SU-DHL-6 (cell line): ENCODE measurements at regions not wholly inside any gene's neighbourhood (a gene's known extent, or its start where the extent isn't known, plus 50 kb on each side); places are given as distances from the start of the nearest gene placed in this dataset.

Experiments
- H2AFZ ChIP-seq: fragments of 200-600 bp; sonication (generic); 2 replicates; pipeline ENCODE4 v1.6.1; 2014; ENCODE audit warnings: low read depth, mild to moderate bottlenecking, moderate library complexity, mixed read lengths, antibody characterized with exemption, low read length; ENCODE audit not compliant: severe bottlenecking
- H3F3A ChIP-seq: fragments of 200-600 bp; shearing (Covaris generic); 2 replicates; pipeline ENCODE4 v1.6.0; 2016; ENCODE audit warnings: antibody characterized with exemption, mild to moderate bottlenecking; ENCODE audit not compliant: insufficient read depth
- H3K27ac ChIP-seq: fragments of 200-600 bp; sonication (generic); 2 replicates; pipeline ENCODE4 v1.5.1; 2016; ENCODE audit warnings: low read depth, mild to moderate bottlenecking, low read length, moderate library complexity, mixed read lengths
- H3K27me3 ChIP-seq: fragments of 200-600 bp; sonication (generic), shearing (Covaris generic); 2 replicates; pipeline ENCODE4 v1.6.0; 2014; ENCODE audit warnings: mild to moderate bottlenecking, low read length
- H3K36me3 ChIP-seq: fragments of 200-600 bp; sonication (generic); 2 replicates; pipeline ENCODE4 v1.6.1; 2014; ENCODE audit warnings: mild to moderate bottlenecking, low read length, mixed read lengths
- H3K4me2 ChIP-seq: fragments of 300-600, 200-600 bp; shearing (Covaris generic), sonication (generic); 2 replicates; pipeline ENCODE4 v1.6.0; 2014; ENCODE audit warnings: low read length, low read depth, mild to moderate bottlenecking; ENCODE audit not compliant: poor library complexity, severe bottlenecking
- H3K4me3 ChIP-seq: fragments of 200-600 bp; sonication (generic); 2 replicates; pipeline ENCODE4 v1.5.1; 2014; ENCODE audit warnings: antibody characterized with exemption, low read length, mild to moderate bottlenecking, mixed read lengths; ENCODE audit not compliant: insufficient read depth, poor library complexity, severe bottlenecking
- H3K79me2 ChIP-seq: fragments of 200-600 bp; sonication (generic); 2 replicates; pipeline ENCODE4 v1.6.1; 2014; ENCODE audit warnings: mild to moderate bottlenecking, low read length, moderate library complexity; ENCODE audit not compliant: insufficient read depth
- H3K9ac ChIP-seq: fragments of 200-600 bp; sonication (generic); 2 replicates; pipeline ENCODE4 v1.7.0; 2014; ENCODE audit warnings: mild to moderate bottlenecking, low read length
- H3K9me2 ChIP-seq: fragments of 200-600 bp; sonication (generic); replicated peaks from 2 replicates; pipeline ENCODE4 v1.6.1; 2014; ENCODE audit warnings: low read length; ENCODE audit not compliant: insufficient read depth
- H3K9me3 ChIP-seq: fragments of 200-600 bp; sonication (generic); 2 replicates; pipeline ENCODE4 v1.6.1; 2014; ENCODE audit warnings: low read length, mixed read lengths; ENCODE audit not compliant: insufficient read depth
- H4K20me1 ChIP-seq: fragments of 200-600 bp; sonication (generic); 2 replicates; pipeline ENCODE4 v1.6.1; 2014; ENCODE audit warnings: low read depth, mild to moderate bottlenecking, antibody characterized with exemption, low read length, moderate library complexity, mixed read lengths
- EZH2phosphoT487 ChIP-seq: fragments of 200-600 bp; sonication (generic), shearing (Covaris generic); conservative IDR thresholded peaks from 2 replicates; pipeline ENCODE4 v1.6.1; 2018; ENCODE audit warnings: mild to moderate bottlenecking, antibody characterized with exemption, low read length, moderate library complexity, mixed read lengths
- TF ChIP-seq, protein P1 (sequence below): fragments of 200-600 bp; sonication (generic); IDR thresholded peaks from one replicate; pipeline ENCODE4 v1.5.1; 2017; ENCODE audit warnings: antibody characterized with exemption, mild to moderate bottlenecking, low read length, moderate library complexity; ENCODE audit not compliant: insufficient read depth, poor library complexity, severe bottlenecking

- Histone ChIP-seq H3K79me2 (no peaks in the 10 kb centered on the region), H3K36me3 (no peaks in the 10 kb centered on the region), H3K9me3 (no peaks in the 10 kb centered on the region), H4K20me1 (no peaks in the 10 kb centered on the region), H3K27ac (no peak overlapping the region), H3K27me3 (no peaks in the 10 kb centered on the region), H3K4me2 (no peak overlapping the region), H3K9me2 (no peaks in the 10 kb centered on the region), H3K9ac (no peak overlapping the region), H3K4me3 (no peak overlapping the region), H3F3A (no peaks in the 10 kb centered on the region), H2AFZ (no peak overlapping the region)
- TF ChIP-seq, protein P1, sequence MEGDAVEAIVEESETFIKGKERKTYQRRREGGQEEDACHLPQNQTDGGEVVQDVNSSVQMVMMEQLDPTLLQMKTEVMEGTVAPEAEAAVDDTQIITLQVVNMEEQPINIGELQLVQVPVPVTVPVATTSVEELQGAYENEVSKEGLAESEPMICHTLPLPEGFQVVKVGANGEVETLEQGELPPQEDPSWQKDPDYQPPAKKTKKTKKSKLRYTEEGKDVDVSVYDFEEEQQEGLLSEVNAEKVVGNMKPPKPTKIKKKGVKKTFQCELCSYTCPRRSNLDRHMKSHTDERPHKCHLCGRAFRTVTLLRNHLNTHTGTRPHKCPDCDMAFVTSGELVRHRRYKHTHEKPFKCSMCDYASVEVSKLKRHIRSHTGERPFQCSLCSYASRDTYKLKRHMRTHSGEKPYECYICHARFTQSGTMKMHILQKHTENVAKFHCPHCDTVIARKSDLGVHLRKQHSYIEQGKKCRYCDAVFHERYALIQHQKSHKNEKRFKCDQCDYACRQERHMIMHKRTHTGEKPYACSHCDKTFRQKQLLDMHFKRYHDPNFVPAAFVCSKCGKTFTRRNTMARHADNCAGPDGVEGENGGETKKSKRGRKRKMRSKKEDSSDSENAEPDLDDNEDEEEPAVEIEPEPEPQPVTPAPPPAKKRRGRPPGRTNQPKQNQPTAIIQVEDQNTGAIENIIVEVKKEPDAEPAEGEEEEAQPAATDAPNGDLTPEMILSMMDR = no peak
- TF ChIP-seq EZH2phosphoT487 = no peak
These were observed 179.0 kb downstream of the LPIN1 start for GRCh38 chr2:11925295-11926066.

DNA sequence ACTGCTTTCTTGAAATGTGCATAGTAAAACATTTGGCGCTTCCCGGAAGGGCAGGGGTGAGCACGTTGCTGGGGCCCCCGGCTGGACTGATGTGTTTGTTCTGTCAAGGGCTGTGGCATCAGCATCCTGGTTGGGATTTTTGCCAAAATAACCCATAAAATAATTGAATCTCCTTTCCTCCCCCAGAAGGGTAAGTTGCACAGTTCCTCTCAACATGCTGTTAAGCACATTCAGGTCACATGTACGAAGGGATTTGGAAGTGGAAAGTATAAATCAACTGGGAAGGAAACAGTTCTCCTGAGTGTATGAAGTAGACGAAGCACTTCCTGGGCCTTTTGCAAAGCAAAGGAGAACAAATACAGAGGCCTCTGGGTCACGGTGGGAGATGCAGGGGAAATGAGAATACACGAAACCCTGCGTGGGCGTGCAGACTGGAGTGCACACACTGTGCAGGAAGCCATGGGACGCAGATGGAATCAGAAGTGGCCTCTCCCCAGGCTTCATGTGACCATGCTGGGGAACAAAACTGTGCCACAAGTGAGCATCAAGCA, 183.9 kb downstream of the LPIN1 start:
- Histone ChIP-seq H2AFZ (no peak overlapping the region), H3K4me3 (no peak overlapping the region), H3K36me3 (no peaks in the 10 kb centered on the region), H3K4me2 (no peak overlapping the region), H3F3A (no peaks in the 10 kb centered on the region), H3K27ac (no peak overlapping the region), H3K9ac (no peak overlapping the region), H3K27me3 (no peaks in the 10 kb centered on the region), H3K9me3 (no peaks in the 10 kb centered on the region), H3K9me2 (no peaks in the 10 kb centered on the region), H3K79me2 (no peaks in the 10 kb centered on the region), H4K20me1 (no peaks in the 10 kb centered on the region)
- TF ChIP-seq EZH2phosphoT487 = no peak
- TF ChIP-seq, protein P1 = no peak

GRCh38 chr2:11932048-11932512, 185.6 kb downstream of the LPIN1 start:
- no peak overlapping the region for H3K9ac ChIP-seq
- H3K9me3 ChIP-seq = no peaks in the 10 kb centered on the region
- no peaks in the 10 kb centered on the region for H3K79me2 ChIP-seq
- TF ChIP-seq, protein P1 = no peak
- TF ChIP-seq EZH2phosphoT487 = no peak
- no peak overlapping the region for H3K27ac ChIP-seq
- H3K9me2 ChIP-seq = no peaks in the 10 kb centered on the region
- H3K4me2 ChIP-seq = no peak overlapping the region
- no peaks in the 10 kb centered on the region for H4K20me1 ChIP-seq
- no peaks in the 10 kb centered on the region for H3K36me3 ChIP-seq
- H3K27me3 ChIP-seq = no peaks in the 10 kb centered on the region
- no peaks in the 10 kb centered on the region for H3F3A ChIP-seq
- H2AFZ ChIP-seq = no peak overlapping the region
- H3K4me3 ChIP-seq = no peak overlapping the region
